Heart left ventricle (tissue), 13 donors: ENCODE measurements at regions not wholly inside any gene's neighbourhood (a gene's known extent, or its start where the extent isn't known, plus 50 kb on each side); places are given as distances from the start of the nearest gene placed in this dataset.

Experiments used
- POLR2A ChIP-seq, 2 donors: fragments of 450-650 bp; IDR thresholded peaks; one replicate each; pipeline ENCODE4 v1.6.1; 2017; ENCODE audit warnings: antibody characterized with exemption in 2 of 2, mild to moderate bottlenecking in 2 of 2, moderate library complexity in 2 of 2
- TF ChIP-seq, protein P1 (sequence below), 12 donors: fragments of 200-600 bp; sonication (generic) in 4 of 12; IDR thresholded peaks; one replicate each; pipeline versions ENCODE4 v1.5.0 to v1.8.0; 2018 to 2022; ENCODE audit warnings: antibody characterized with exemption in 12 of 12, mild to moderate bottlenecking in 5 of 12
- donor health status: ischemic (EF 13 %, LVEDD 7.1; RV severe dilation, severe dysfunction).
- donor health status: DM: no; HTN: yes; CAD: no.
- donor health status: DM: no; HTN: no; CAD: no.
- donor health status: ischemic (EF 25% LVEDD 6.9; RV normal size, moderate dysfunction).
- donor health status: ischemic (EF 25% LVEDD 5.7; RV mildly dilated, moderate dysfunction).
- donor health status: ischemic (EF 35%, LVEDD 5.7; RV mildly dilated, moderate dysfunction).
- donor health status: nonischemic (EF 11% LVEDD 7.7; RV severe dilation, severe dysfunction).
- donor health status: DM: yes; HTN: yes; CAD: no.
- donor health status: PGD.
- donor health status: ischemic (EF 29% LVEDD 5.4; RV normal size, mild dysfunction).
- donor health status: nonischemic (EF 23%, LVEDD 6.1; RV moderate dilation, normal function).

DNA sequence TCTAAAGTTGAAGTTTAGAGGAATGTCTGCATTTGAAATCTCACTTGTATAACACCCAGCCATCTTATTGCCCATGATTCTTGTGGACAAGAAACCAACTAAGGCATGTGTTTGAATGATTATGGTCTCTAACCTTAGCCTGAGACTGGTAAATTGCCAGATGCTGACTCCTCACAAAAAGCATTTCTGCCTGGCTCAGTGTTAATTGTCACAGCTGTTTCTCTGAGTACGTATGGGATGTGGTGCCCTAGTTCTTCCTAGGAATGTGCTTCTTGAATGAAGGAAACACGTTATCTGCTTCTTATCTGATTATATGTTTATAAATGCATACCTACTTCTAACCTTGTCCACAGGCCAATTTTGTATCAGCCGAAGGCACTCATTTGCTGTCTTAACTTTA lies 63.1 kb upstream of the NDP start:
- TF ChIP-seq, protein P1, sequence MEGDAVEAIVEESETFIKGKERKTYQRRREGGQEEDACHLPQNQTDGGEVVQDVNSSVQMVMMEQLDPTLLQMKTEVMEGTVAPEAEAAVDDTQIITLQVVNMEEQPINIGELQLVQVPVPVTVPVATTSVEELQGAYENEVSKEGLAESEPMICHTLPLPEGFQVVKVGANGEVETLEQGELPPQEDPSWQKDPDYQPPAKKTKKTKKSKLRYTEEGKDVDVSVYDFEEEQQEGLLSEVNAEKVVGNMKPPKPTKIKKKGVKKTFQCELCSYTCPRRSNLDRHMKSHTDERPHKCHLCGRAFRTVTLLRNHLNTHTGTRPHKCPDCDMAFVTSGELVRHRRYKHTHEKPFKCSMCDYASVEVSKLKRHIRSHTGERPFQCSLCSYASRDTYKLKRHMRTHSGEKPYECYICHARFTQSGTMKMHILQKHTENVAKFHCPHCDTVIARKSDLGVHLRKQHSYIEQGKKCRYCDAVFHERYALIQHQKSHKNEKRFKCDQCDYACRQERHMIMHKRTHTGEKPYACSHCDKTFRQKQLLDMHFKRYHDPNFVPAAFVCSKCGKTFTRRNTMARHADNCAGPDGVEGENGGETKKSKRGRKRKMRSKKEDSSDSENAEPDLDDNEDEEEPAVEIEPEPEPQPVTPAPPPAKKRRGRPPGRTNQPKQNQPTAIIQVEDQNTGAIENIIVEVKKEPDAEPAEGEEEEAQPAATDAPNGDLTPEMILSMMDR (IDR thresholded peaks at IDR 0.05), result no peak
- no peak for TF ChIP-seq POLR2A (IDR thresholded peaks at IDR 0.05)
